ENCODE measurements at regions not wholly inside any gene's neighbourhood (a gene's known extent, or its start where the extent isn't known, plus 50 kb on each side); places are given as distances from the start of the nearest gene placed in this dataset.

DNA sequence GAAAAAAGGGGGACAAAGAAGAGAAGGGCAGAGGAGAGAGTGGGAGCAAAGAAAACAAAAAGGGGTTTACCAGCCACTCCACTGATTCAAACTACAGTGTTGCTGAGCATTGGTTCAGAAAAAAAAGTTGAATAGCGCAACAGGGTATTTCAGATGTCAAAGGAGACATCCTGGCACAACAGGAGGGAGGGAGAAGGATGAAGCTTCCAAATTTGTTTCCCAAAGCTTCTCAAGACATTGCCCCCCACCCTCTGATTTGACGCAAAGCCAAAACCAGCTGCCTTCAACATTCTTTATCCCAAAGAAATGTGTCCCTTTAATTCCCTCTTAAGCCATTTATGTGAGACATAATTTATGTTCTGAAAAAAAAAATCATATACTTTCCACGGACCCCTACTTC is 105.5 kb upstream of the TNC start:
- no peak for ATAC-seq
- no peak for FAIRE-seq
- ChIA-PET POLR2A (no interaction called here), CTCF (ENCODE audit: low intra/inter-chr PET ratio, low total read pairs) (no interaction called here)
- no TSS peak for BruUV-seq (replicated peaks)
- H3K4me3 ChIP-seq (replicated peaks in 1 of 3; ENCODE audit: insufficient read depth in 1 of 3, low read depth in 2 of 3, low read length in 3 of 3) = no peak overlapping the region
- no peaks in the 10 kb centered on the region for H3K4me1 ChIP-seq (ENCODE audit: insufficient read depth, low read length)
- H3K79me2 ChIP-seq (ENCODE audit: insufficient read depth, low read length) = no peaks in the 10 kb centered on the region
- no peak overlapping the region for H3K27ac ChIP-seq (ENCODE audit: extremely low read length, insufficient read depth, low read length)
- no peak overlapping the region for H3K4me2 ChIP-seq (ENCODE audit: low read depth, low read length)
- in situ Hi-C loops (cut with HindIII; ENCODE audit: extremely low pct_ligation_motif_present, low pct_unique_long_range_greater_than_20kb) = no loop called here
- H2AFZ ChIP-seq (ENCODE audit: low read length) = no peak overlapping the region
- H3K9ac ChIP-seq (ENCODE audit: insufficient read depth, low read depth, low read length) = no peak overlapping the region
- no peaks in the 10 kb centered on the region for H3K9me3 ChIP-seq (ENCODE audit: low read length)
- no peaks in the 10 kb centered on the region for H3K36me3 ChIP-seq (replicated peaks in 1 of 2; ENCODE audit: control insufficient read depth in 1 of 2, insufficient read depth in 2 of 2, low read length in 2 of 2)
- DNase-seq (ENCODE audit: low spot score) = no peak
- H4K20me1 ChIP-seq (ENCODE audit: insufficient read depth, low read length) = no peaks in the 10 kb centered on the region
- intact Hi-C loops (cut with micrococcal nuclease; ENCODE audit: unreplicated experiment) = no loop called here
- H3K27me3 ChIP-seq (ENCODE audit: control insufficient read depth in 1 of 2, insufficient read depth in 2 of 2, low read length in 2 of 2) = no peaks in the 10 kb centered on the region
- TF ChIP-seq, protein P1, sequence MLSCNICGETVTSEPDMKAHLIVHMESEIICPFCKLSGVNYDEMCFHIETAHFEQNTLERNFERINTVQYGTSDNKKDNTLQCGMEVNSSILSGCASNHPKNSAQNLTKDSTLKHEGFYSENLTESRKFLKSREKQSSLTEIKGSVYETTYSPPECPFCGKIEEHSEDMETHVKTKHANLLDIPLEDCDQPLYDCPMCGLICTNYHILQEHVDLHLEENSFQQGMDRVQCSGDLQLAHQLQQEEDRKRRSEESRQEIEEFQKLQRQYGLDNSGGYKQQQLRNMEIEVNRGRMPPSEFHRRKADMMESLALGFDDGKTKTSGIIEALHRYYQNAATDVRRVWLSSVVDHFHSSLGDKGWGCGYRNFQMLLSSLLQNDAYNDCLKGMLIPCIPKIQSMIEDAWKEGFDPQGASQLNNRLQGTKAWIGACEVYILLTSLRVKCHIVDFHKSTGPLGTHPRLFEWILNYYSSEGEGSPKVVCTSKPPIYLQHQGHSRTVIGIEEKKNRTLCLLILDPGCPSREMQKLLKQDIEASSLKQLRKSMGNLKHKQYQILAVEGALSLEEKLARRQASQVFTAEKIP (CRISPR knock-in tag; IDR thresholded peaks at IDR 0.05; ENCODE audit: borderline replicate concordance) = no peak
- no peak for TF ChIP-seq PHB2 (IDR thresholded peaks at IDR 0.05; ENCODE audit: partially characterized antibody)
- no peak for TF ChIP-seq ZXDC (CRISPR knock-in tag; IDR thresholded peaks at IDR 0.05)
- WGBS (ENCODE audit: low lambda C conversion rate) = 34% methylated on average over 3 of the region's 3 CpGs
